HG03378 (cell line): ENCODE measurements at regions not wholly inside any gene's neighbourhood (a gene's known extent, or its start where the extent isn't known, plus 50 kb on each side); places are given as distances from the start of the nearest gene placed in this dataset.
"Not testable (repeated sequence)": the region's sequence is repeated elsewhere in the genome, so short reads cannot be mapped to it uniquely, and the experiment has no call there.

Experiments
- ATAC-seq: cut with Tn5 transposase; IDR thresholded peaks from one replicate; pipeline ENCODE4 v1.9.1; 2021; ENCODE audit warnings: mild to moderate bottlenecking, moderate library complexity; ENCODE audit not compliant: unreplicated experiment

- no peak for ATAC-seq
Measured at GRCh38 chr20:1811621-1812498, 83.3 kb upstream of the SIRPA start.

GRCh38 chr20:1810926-1811620, 84.1 kb upstream of the SIRPA start:
- ATAC-seq: no peak

GRCh38 chr20:1810572-1810925, 84.7 kb upstream of the SIRPA start:
- no peak for ATAC-seq

GRCh38 chr20:1809611-1810510, 85.3 kb upstream of the SIRPA start:
- no peak for ATAC-seq

- no peak for ATAC-seq
Measured at GRCh38 chr20:1809131-1809572, 86.1 kb upstream of the SIRPA start.

- ATAC-seq: no peak
Measured at GRCh38 chr20:1808101-1808500, 87.1 kb upstream of the SIRPA start.

GRCh38 chr20:1807394-1807793, 87.8 kb upstream of the SIRPA start:
- no peak for ATAC-seq

GRCh38 chr20:1806456-1806855, 88.8 kb upstream of the SIRPA start:
- no peak for ATAC-seq

GRCh38 chr20:1805816-1806215, 89.4 kb upstream of the SIRPA start:
- no peak for ATAC-seq

- no peak for ATAC-seq
Measured at GRCh38 chr20:1805161-1805581, 90.0 kb upstream of the SIRPA start.

GRCh38 chr20:1804554-1804956, 90.7 kb upstream of the SIRPA start:
- ATAC-seq: no peak

- no peak for ATAC-seq
Measured at GRCh38 chr20:1803932-1804501, 91.2 kb upstream of the SIRPA start.

GRCh38 chr20:1803061-1803931, 91.9 kb upstream of the SIRPA start:
- no peak for ATAC-seq

- no peak for ATAC-seq
Measured at GRCh38 chr20:1802385-1803060, 92.7 kb upstream of the SIRPA start.

GRCh38 chr20:1801929-1802306, 93.3 kb upstream of the SIRPA start:
- no peak for ATAC-seq

- ATAC-seq: no peak
Measured at GRCh38 chr20:1801225-1801928, 93.8 kb upstream of the SIRPA start.

- ATAC-seq: no peak
Measured at GRCh38 chr20:1800777-1801176, 94.4 kb upstream of the SIRPA start.

GRCh38 chr20:1800180-1800579, 95.0 kb upstream of the SIRPA start:
- ATAC-seq: no peak

- not testable (repeated sequence) for ATAC-seq
Measured at GRCh38 chr20:1799746-1800145, 95.5 kb upstream of the SIRPA start.
